SK-N-SH (cell line): ENCODE measurements at regions not wholly inside any gene's neighbourhood (a gene's known extent, or its start where the extent isn't known, plus 50 kb on each side); places are given as distances from the start of the nearest gene placed in this dataset.

ENCODE experiments used
- CTCF ChIP-seq: fragments of 200-600 bp; sonication (generic); IDR thresholded peaks from 2 replicates; pipeline ENCODE4 v1.6.1; 2017; ENCODE audit warnings: antibody characterized with exemption, mild to moderate bottlenecking, moderate library complexity
- JUND ChIP-seq: IDR thresholded peaks from 2 replicates; pipeline ENCODE4 v1.4.0; 2012

- TF ChIP-seq JUND, result no peak
- no peak for TF ChIP-seq CTCF
These were observed 636.0 kb upstream of the PTCHD4 start for GRCh38 chr6:48747040-48747439.
